Activated naive CD8-positive, alpha-beta T cell treated with anti-CD3 and anti-CD28 coated beads for 36 hours (primary cell): ENCODE measurements at regions not wholly inside any gene's neighbourhood (a gene's known extent, or its start where the extent isn't known, plus 50 kb on each side); places are given as distances from the start of the nearest gene placed in this dataset.

Source experiments
- DNase-seq: peaks from one replicate; pipeline ENCODE4 v3.0.0; 2021
- H3K27ac Mint-ChIP-seq: one replicate; pipeline ENCODE4 v1.8.0; 2022; ENCODE audit warnings: mild to moderate bottlenecking, moderate library complexity, mixed read lengths
- H3K27me3 Mint-ChIP-seq: one replicate; pipeline ENCODE4 v1.8.0; 2022; ENCODE audit warnings: mild to moderate bottlenecking, mixed read lengths
- H3K36me3 Mint-ChIP-seq: one replicate; pipeline ENCODE4 v1.8.0; 2021; ENCODE audit warnings: mild to moderate bottlenecking, mixed read lengths
- H3K4me1 Mint-ChIP-seq: one replicate; pipeline ENCODE4 v1.8.0; 2021; ENCODE audit warnings: mixed read lengths
- H3K4me3 Mint-ChIP-seq: one replicate; pipeline ENCODE4 v1.8.0; 2022; ENCODE audit warnings: mild to moderate bottlenecking, moderate library complexity, mixed read lengths
- H3K9me3 Mint-ChIP-seq: one replicate; pipeline ENCODE4 v1.8.0; 2022; ENCODE audit warnings: mixed read lengths

DNA sequence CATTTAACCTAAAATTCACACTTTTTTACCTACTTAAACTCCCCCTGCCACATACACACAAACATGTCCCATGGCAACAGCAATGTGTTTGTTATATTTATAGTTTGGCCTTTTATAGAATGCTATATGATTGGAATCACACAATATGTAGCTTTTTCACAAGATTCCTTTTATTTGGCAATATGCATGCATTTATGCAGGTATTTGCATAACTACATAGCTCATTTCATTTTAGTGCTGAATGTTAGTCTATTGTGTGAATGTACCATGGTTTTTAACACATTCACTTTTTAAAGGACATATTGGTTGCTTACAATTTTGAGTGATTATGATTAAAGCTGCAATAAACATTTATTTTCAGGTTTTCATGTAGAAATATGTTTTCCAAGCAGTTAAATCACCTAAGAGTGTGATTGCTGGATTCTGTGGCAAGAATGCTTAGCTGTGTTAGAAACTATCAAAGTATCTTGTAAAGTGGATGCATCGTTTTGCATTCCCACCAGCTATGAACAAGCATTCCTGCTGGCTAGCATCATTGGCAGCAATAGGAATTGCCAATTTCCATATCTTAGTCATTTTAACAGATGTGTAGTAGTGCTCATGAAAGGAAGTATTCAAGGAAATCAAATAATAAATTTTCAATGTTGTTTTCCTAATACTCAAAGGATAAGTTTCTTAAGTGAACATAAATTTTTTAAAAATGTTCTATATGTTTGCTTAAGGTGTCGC, 557.0 kb downstream of the SLITRK1 start:
- Mint-ChIP-seq H3K27me3 (no peaks in the 10 kb centered on the region), H3K4me3 (no peak overlapping the region), H3K36me3 (no peaks in the 10 kb centered on the region), H3K4me1 (no peaks in the 10 kb centered on the region), H3K27ac (no peak overlapping the region), H3K9me3 (peaks cover 6% of the 10 kb centered on the region)
- DNase-seq, result no peak

DNA sequence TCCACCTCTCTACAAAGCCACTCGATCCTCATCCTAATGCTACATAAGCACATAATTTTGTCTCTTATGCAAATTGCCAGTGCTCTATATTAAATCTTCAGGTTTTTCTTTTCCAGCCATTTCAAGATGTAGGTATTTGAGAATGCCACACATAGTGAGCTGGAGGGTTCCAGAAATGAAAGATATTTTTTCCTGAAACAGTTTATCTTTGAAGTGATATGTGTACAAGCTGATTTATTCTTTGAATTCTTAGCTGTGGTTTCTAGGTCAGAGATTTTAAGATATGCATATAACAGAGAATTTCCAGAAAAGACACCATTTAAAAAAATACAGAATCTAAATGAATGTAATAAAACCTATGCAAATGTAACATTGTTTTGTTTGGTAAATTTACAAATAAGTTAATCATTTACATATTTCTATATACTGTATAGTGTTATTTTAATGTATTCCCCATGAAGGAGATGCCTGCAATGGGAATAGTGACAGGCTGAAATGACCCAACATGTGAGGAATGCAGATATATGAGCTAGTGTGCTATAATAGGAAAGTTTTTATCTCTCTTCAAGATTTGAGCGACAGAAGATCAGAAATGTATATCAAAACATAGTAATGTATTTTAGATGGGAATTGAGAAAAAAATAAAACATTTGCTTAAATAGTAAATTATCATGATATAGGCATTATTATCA, 570.2 kb downstream of the SLITRK1 start:
- no peaks in the 10 kb centered on the region for H3K9me3 Mint-ChIP-seq
- H3K27me3 Mint-ChIP-seq, result no peaks in the 10 kb centered on the region

DNA sequence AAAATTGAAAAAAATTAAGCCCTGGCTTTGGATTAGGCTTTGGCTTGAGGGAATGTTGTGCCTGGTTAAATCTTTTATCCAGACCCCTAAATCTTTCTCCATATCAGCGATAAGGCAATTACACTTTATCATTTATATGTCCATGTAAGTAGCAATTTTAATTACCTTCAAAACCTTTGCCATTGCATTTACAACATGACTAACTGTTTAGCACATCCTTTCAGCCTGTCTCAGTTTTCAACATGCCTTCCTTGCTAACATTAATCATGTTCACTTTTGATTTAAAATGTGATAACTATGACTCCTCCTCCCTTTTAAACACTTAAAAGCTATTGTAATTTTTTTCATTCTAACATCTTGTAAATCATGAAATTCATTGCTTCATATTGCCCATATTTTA, 583.7 kb downstream of the SLITRK1 start:
- no peaks in the 10 kb centered on the region for H3K36me3 Mint-ChIP-seq
- H3K27me3 Mint-ChIP-seq, result no peaks in the 10 kb centered on the region
- peaks cover 6% of the 10 kb centered on the region for H3K9me3 Mint-ChIP-seq
- DNase-seq, result no peak
- H3K4me3 Mint-ChIP-seq, result no peak overlapping the region
- no peak overlapping the region for H3K27ac Mint-ChIP-seq
- H3K4me1 Mint-ChIP-seq, result no peaks in the 10 kb centered on the region

More for the DNA sequence above, 570.2 kb downstream of the SLITRK1 start:
- no peaks in the 10 kb centered on the region for H3K36me3 Mint-ChIP-seq
- DNase-seq, result no peak
- H3K4me1 Mint-ChIP-seq, result no peaks in the 10 kb centered on the region
- no peak overlapping the region for H3K27ac Mint-ChIP-seq
- no peak overlapping the region for H3K4me3 Mint-ChIP-seq

DNA sequence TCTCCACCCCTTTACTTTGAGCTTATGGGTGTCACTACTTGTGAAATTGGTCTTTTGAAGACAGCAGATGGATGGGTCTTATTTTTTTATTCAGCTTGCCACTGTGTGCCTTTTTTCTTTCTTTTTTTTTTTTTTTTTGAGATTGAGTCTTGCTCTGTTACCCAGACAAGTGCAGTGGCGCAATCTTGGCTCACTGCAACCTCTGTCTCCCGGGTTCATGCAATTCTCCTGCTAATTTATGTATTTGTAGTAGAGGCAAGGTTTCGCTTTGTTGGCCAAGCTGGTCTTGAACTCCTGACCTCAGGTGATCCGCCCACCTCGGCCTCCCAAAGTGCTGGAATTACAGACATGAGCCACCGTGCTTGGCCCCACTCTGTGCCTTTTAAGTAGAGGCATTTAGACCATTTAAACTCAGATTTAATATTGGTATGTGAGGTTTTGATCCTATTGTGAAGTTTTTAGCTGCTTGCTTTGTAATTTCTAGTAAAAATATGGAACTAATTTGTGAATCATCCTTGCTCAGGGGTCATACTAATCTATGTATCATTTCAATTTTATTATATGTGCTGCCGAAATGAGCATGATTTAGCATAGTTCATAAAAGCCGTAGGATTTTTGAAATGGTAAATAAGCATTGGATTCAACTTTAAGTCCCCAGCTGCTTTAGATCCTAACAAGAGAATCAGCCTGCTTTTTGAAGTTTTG, 584.5 kb downstream of the SLITRK1 start:
- Mint-ChIP-seq H3K4me1 (no peaks in the 10 kb centered on the region), H3K4me3 (no peak overlapping the region)

DNA sequence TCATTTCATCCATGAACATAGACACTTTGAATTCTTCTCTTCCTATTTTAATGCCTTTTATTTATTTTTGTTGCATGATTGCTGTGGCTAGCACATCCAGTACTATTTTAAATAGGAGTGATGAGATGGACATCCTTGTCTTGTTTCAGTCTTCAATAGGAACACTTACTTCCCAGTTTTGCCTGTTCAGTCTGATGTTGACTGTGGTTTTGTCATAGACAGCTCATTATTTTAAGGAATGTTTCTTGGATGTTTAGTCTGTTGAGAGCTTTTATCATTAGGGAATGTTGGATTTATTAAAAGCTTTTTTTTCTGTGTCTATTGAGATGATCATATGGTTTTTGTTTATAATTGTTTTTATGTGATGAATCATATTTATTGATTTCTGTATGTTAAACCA, 586.6 kb downstream of the SLITRK1 start:
- Mint-ChIP-seq H3K9me3 (peaks cover 6% of the 10 kb centered on the region), H3K27ac (no peak overlapping the region), H3K27me3 (no peaks in the 10 kb centered on the region), H3K4me1 (no peaks in the 10 kb centered on the region), H3K4me3 (no peak overlapping the region), H3K36me3 (no peaks in the 10 kb centered on the region)
- DNase-seq, result no peak

More for the DNA sequence above, 584.5 kb downstream of the SLITRK1 start:
- DNase-seq, result no peak
- no peaks in the 10 kb centered on the region for H3K27me3 Mint-ChIP-seq
- no peak overlapping the region for H3K27ac Mint-ChIP-seq
- no peaks in the 10 kb centered on the region for H3K36me3 Mint-ChIP-seq
- peaks cover 6% of the 10 kb centered on the region for H3K9me3 Mint-ChIP-seq

DNA sequence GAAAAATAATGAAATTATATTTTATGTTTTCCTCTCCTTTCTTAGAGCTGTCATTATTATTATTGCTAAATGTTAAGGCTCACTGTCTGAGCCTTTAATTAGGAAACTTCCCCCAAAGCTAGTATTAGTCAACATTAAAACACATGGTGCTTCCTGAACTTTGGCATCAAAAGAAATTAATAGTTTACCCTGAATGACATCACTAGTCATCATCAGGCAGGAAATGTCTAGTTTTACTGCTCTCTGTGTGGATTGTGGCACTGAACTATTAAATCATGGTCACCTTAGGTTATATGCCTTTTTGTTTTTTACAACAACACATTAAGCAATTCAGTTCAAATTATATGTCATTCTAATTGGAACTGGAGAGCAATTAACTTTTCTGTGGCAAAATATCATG, 595.5 kb downstream of the SLITRK1 start:
- no peaks in the 10 kb centered on the region for H3K27me3 Mint-ChIP-seq
- no peaks in the 10 kb centered on the region for H3K4me1 Mint-ChIP-seq
- no peak for DNase-seq
- no peak overlapping the region for H3K4me3 Mint-ChIP-seq
- no peaks in the 10 kb centered on the region for H3K36me3 Mint-ChIP-seq
- H3K27ac Mint-ChIP-seq, result no peak overlapping the region
- H3K9me3 Mint-ChIP-seq, result no peaks in the 10 kb centered on the region

DNA sequence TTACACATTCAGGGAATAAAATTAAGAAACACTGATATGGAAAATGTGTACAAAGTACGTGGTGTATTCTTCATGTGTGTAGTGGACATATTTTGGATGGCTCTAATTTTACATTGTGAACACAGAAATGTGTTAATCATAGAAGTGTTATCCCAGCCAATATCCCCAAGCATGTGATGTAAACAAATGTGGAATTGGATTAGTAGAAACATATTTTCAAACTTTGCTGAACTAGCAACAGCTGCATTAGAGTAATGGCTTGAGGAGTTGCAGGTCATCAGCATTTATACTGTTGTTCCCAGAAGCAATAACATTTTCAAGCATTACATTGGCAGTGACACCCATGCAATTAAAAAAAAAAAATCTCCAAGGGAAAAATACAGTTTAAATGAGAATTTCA, 600.6 kb downstream of the SLITRK1 start:
- no peaks in the 10 kb centered on the region for H3K27me3 Mint-ChIP-seq
- H3K9me3 Mint-ChIP-seq, result no peaks in the 10 kb centered on the region
- no peak for DNase-seq
- no peaks in the 10 kb centered on the region for H3K4me1 Mint-ChIP-seq
- no peaks in the 10 kb centered on the region for H3K36me3 Mint-ChIP-seq
- no peak overlapping the region for H3K27ac Mint-ChIP-seq
- no peak overlapping the region for H3K4me3 Mint-ChIP-seq

DNA sequence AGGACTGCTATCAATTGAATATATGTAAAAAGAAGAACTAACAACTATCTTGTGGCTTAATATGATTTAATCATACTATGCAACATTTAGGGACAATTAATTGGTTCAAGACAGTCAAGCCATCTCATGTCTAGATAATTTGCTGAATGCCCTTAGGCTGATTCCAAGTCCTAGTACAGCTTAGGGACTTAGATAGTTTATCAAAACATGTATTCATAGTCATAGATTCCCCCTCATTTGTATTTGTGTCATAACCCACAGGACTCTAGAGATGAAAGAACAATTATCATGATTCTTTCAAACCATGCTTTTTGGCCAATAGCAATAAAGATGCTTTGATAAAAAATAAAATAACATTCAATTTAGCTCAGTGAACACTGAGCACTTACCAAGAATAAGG, 607.6 kb downstream of the SLITRK1 start:
- H3K36me3 Mint-ChIP-seq, result no peaks in the 10 kb centered on the region
- H3K27ac Mint-ChIP-seq, result no peak overlapping the region

DNA sequence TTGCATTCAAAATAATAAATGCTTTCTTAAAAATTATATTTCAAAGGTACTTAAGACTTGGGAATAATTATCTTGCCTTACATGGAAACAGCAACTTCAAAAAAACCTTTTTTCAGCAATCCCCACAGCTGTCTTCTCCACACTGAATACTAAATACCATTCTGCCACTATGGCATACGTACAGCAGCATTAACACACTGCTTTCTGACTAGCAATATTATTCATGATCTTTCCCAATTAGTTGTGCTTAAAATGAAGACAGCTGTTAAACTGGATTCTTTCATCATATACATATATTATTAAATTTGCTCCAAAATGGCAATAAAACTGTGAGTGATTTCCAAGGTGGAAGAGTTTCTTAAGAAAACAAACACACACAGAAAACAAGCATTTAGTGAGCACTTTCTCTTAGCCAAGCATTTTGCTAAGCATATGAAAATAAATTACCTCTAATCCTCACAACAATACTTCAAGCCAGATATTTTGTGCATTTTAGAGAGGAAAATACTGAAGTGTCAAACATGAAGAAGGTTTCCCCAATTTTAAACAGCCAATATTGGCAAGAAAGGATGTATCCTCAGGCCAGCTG, 609.5 kb downstream of the SLITRK1 start:
- DNase-seq, result no peak
- no peaks in the 10 kb centered on the region for H3K27me3 Mint-ChIP-seq
- H3K36me3 Mint-ChIP-seq, result no peaks in the 10 kb centered on the region
- H3K4me1 Mint-ChIP-seq, result no peaks in the 10 kb centered on the region
- H3K27ac Mint-ChIP-seq, result no peak overlapping the region
- no peak overlapping the region for H3K4me3 Mint-ChIP-seq
- no peaks in the 10 kb centered on the region for H3K9me3 Mint-ChIP-seq

More for the DNA sequence above, 607.6 kb downstream of the SLITRK1 start:
- DNase-seq, result no peak
- Mint-ChIP-seq H3K4me3 (no peak overlapping the region), H3K9me3 (no peaks in the 10 kb centered on the region), H3K27me3 (no peaks in the 10 kb centered on the region), H3K4me1 (no peaks in the 10 kb centered on the region)

DNA sequence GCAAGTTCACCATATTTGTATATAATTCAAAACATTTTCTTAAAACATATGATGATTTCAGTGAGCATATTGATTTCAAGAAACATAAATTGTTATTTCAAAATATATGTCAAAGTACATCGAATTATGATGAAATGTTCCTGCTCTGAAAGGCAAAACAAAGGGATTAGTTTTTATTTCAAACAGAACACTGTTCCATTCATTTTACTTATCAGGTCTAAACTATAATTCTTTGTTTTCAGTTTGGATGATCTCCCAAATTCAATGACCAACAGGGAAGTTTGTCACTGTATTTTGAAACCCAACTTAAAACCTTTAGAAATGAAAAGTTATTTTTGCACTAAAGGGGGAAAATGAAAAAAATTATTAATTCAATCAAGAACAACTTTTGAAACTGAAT, 610.2 kb downstream of the SLITRK1 start:
- H3K9me3 Mint-ChIP-seq, result no peaks in the 10 kb centered on the region
- DNase-seq, result no peak
- no peaks in the 10 kb centered on the region for H3K4me1 Mint-ChIP-seq
- no peak overlapping the region for H3K4me3 Mint-ChIP-seq
- H3K27me3 Mint-ChIP-seq, result no peaks in the 10 kb centered on the region
- no peaks in the 10 kb centered on the region for H3K36me3 Mint-ChIP-seq
- H3K27ac Mint-ChIP-seq, result no peak overlapping the region

DNA sequence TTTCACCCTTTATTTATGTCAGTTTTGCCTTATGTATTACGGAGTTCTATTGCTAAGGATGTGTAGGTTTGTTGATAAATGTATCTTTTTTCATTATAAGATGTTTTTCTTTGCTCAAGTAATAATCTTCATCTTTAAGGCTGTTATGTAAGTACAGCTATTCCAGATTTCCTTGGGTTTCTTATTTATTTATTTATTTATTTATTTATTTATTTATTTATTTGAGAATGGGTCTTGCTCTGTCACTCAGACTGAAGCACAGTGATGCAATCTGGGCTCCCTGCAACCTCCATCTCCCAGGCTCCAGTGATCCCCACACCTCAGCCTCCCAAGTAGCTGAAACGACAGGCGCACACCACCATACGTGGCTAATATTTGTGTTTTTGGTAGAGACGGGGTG, 617.0 kb downstream of the SLITRK1 start:
- no peak for DNase-seq
- Mint-ChIP-seq H3K27me3 (no peaks in the 10 kb centered on the region), H3K4me1 (no peaks in the 10 kb centered on the region), H3K36me3 (no peaks in the 10 kb centered on the region), H3K27ac (no peak overlapping the region), H3K9me3 (peaks cover 3% of the 10 kb centered on the region), H3K4me3 (no peak overlapping the region)

DNA sequence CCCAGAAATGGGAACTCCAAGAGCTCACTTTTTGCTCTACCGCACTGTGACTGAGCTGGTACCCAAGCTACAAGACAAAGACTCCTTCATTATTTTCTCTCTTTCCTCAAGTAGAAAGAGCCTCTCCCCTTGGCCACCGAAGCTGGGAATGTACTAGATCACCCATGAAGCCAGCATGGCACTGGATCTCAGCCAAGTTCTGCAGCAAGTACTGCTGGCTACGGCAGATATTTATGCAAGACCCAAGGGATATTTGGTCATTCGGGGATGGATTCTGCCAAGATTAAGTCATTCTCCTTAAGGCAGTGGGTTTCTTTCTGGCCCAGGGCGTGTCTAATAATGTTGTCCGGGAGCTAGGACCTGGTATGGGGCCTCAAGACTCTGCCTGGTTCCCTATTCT, 633.5 kb downstream of the SLITRK1 start:
- no peaks in the 10 kb centered on the region for H3K27me3 Mint-ChIP-seq
- H3K4me3 Mint-ChIP-seq, result no peak overlapping the region
- no peak overlapping the region for H3K27ac Mint-ChIP-seq
- no peak for DNase-seq
- H3K4me1 Mint-ChIP-seq, result no peaks in the 10 kb centered on the region
- no peaks in the 10 kb centered on the region for H3K36me3 Mint-ChIP-seq
- peaks cover 5% of the 10 kb centered on the region for H3K9me3 Mint-ChIP-seq

DNA sequence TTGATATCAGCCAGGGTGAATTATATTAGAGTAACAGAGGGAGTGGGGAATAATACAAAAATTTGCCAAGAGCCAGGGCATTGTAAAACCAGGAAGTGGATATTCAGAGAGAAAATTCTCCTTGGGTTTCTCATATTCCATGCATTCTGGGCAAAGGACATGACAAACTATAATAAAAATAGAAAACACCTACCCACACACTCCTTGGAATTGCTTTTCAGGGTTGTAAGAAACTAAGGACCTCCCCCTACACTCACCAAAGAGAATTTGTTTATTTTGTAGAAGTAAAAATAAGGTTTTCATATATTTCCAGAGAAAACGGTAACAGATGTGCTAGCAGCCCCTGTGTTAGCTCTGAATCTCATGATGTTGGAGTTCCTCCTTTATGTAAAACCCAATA, 649.6 kb downstream of the SLITRK1 start:
- DNase-seq, result no peak

DNA sequence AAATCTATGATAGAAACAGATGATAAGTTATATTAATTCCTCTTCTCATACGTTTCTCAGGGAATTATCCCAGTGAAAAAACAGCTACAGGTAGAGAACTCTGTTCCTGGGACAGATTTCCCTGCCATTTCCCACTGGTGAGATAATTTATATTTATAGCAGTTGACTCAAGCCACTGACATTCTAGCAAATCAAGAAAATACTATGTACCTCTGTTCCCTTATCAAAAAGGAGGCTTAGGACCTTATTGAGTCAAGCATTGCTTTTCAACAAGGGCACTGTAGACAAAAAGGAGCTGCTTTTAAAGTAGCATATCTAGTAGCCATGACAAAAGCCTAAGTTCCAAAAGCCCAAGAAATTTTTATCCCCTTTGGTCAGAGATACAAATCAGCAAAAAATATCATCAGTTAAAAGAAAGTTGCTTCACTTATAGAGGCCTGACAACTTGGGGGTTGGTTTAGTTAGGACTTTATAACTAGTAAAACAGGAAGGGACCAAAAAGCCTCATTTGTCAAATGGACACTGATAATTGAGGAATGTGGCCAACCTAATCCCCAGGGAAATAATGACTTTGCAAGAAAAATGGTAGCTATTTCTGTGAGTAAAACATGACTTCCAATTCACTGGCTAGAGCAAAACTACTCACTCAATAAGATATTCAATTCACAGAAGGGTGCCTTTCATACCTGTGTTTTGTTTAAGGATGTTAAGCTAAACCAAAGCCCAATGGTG, 652.5 kb downstream of the SLITRK1 start:
- no peak for DNase-seq
- Mint-ChIP-seq H3K27ac (no peak overlapping the region), H3K9me3 (peaks cover 2% of the 10 kb centered on the region), H3K4me3 (no peak overlapping the region), H3K36me3 (no peaks in the 10 kb centered on the region), H3K4me1 (no peaks in the 10 kb centered on the region), H3K27me3 (no peaks in the 10 kb centered on the region)

More for the DNA sequence above, 649.6 kb downstream of the SLITRK1 start:
- Mint-ChIP-seq H3K4me1 (no peaks in the 10 kb centered on the region), H3K4me3 (no peak overlapping the region), H3K9me3 (peaks cover 1% of the 10 kb centered on the region), H3K27ac (no peak overlapping the region), H3K36me3 (no peaks in the 10 kb centered on the region), H3K27me3 (no peaks in the 10 kb centered on the region)

DNA sequence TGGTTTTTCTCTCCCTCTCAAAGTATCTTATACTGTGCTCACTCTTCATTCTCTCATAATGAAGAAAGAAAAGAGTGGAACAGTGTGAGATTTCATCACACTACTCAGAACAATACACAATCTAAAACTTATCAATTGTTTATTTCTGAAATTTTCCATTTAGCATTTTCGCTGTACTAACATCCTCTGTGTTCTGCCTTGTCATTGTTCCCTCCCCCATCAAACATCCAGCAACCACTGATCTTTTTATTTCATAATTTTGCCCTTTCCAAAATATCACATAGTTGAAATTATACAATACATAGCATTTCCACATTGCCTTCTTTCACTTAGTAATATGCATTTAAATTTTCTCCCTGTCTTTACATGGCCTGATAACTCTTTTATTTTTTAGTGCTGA, 658.7 kb downstream of the SLITRK1 start:
- Mint-ChIP-seq H3K4me3 (no peak overlapping the region), H3K9me3 (peaks cover 2% of the 10 kb centered on the region), H3K4me1 (no peaks in the 10 kb centered on the region), H3K27me3 (no peaks in the 10 kb centered on the region), H3K36me3 (no peaks in the 10 kb centered on the region), H3K27ac (no peak overlapping the region)
- no peak for DNase-seq
